ENCODE measurements at regions not wholly inside any gene's neighbourhood (a gene's known extent, or its start where the extent isn't known, plus 50 kb on each side); places are given as distances from the start of the nearest gene placed in this dataset.

GRCh38 chr2:30358351-30358750, 88.7 kb upstream of the LCLAT1 start:
- Histone ChIP-seq H3K4me1 (ENCODE audit: control insufficient read depth, insufficient read depth, low read length) (peaks cover 59% of the 10 kb centered on the region), H3K27me3 (replicated peaks; ENCODE audit: control insufficient read depth, insufficient read depth, low read length) (no peaks in the 10 kb centered on the region), H3K4me3 (ENCODE audit: low read length) (no peak overlapping the region), H3K9me3 (ENCODE audit: control insufficient read depth, low read length) (no peaks in the 10 kb centered on the region), H3K36me3 (ENCODE audit: control insufficient read depth, insufficient read depth, low read length, severe bottlenecking) (no peaks in the 10 kb centered on the region), H3K9ac (ENCODE audit: low read length) (no peak overlapping the region)
- DNase-seq (ENCODE audit: low read depth), result no peak

GRCh38 chr2:30358842-30359241, 88.2 kb upstream of the LCLAT1 start:
- DNase-seq (ENCODE audit: low read depth), result no peak
- H3K36me3 ChIP-seq (ENCODE audit: control insufficient read depth, insufficient read depth, low read length, severe bottlenecking), result no peaks in the 10 kb centered on the region
- H3K9me3 ChIP-seq (ENCODE audit: control insufficient read depth, low read length), result no peaks in the 10 kb centered on the region
- no peak overlapping the region for H3K9ac ChIP-seq (ENCODE audit: low read length)
- H3K4me1 ChIP-seq (ENCODE audit: control insufficient read depth, insufficient read depth, low read length), result peaks cover 63% of the 10 kb centered on the region
- no peak overlapping the region for H3K4me3 ChIP-seq (ENCODE audit: low read length)
- no peaks in the 10 kb centered on the region for H3K27me3 ChIP-seq (replicated peaks; ENCODE audit: control insufficient read depth, insufficient read depth, low read length)

GRCh38 chr2:30359644-30360167, 87.3 kb upstream of the LCLAT1 start:
- no peaks in the 10 kb centered on the region for H3K36me3 ChIP-seq (ENCODE audit: control insufficient read depth, insufficient read depth, low read length, severe bottlenecking)
- no peak overlapping the region for H3K4me3 ChIP-seq (ENCODE audit: low read length)
- no peaks in the 10 kb centered on the region for H3K27me3 ChIP-seq (replicated peaks; ENCODE audit: control insufficient read depth, insufficient read depth, low read length)
- peaks cover 58% of the 10 kb centered on the region for H3K4me1 ChIP-seq (ENCODE audit: control insufficient read depth, insufficient read depth, low read length)
- no peaks in the 10 kb centered on the region for H3K9me3 ChIP-seq (ENCODE audit: control insufficient read depth, low read length)
- H3K9ac ChIP-seq (ENCODE audit: low read length), result peak overlapping the region; percentile 56
- DNase-seq (ENCODE audit: low read depth), result no peak

GRCh38 chr2:30361751-30362394, 85.2 kb upstream of the LCLAT1 start:
- no peaks in the 10 kb centered on the region for H3K36me3 ChIP-seq (ENCODE audit: control insufficient read depth, insufficient read depth, low read length, severe bottlenecking)
- H3K4me1 ChIP-seq (ENCODE audit: control insufficient read depth, insufficient read depth, low read length), result peaks cover 39% of the 10 kb centered on the region
- DNase-seq (ENCODE audit: low read depth), result peak; percentile 41

GRCh38 chr2:30362468-30363081, 84.5 kb upstream of the LCLAT1 start:
- no peaks in the 10 kb centered on the region for H3K27me3 ChIP-seq (replicated peaks; ENCODE audit: control insufficient read depth, insufficient read depth, low read length)
- H3K9ac ChIP-seq (ENCODE audit: low read length), result peak overlapping the region; percentile 68
- H3K9me3 ChIP-seq (ENCODE audit: control insufficient read depth, low read length), result no peaks in the 10 kb centered on the region
- H3K36me3 ChIP-seq (ENCODE audit: control insufficient read depth, insufficient read depth, low read length, severe bottlenecking), result no peaks in the 10 kb centered on the region
- DNase-seq (ENCODE audit: low read depth), result peak; percentile 72
- no peak overlapping the region for H3K4me3 ChIP-seq (ENCODE audit: low read length)
- H3K4me1 ChIP-seq (ENCODE audit: control insufficient read depth, insufficient read depth, low read length), result peaks cover 42% of the 10 kb centered on the region

More at GRCh38 chr2:30361751-30362394, 85.2 kb upstream of the LCLAT1 start:
- H3K27me3 ChIP-seq (replicated peaks; ENCODE audit: control insufficient read depth, insufficient read depth, low read length), result no peaks in the 10 kb centered on the region
- peak overlapping the region; percentile 68 for H3K9ac ChIP-seq (ENCODE audit: low read length)
- H3K9me3 ChIP-seq (ENCODE audit: control insufficient read depth, low read length), result no peaks in the 10 kb centered on the region
- H3K4me3 ChIP-seq (ENCODE audit: low read length), result no peak overlapping the region

GRCh38 chr2:30363406-30363805, 83.6 kb upstream of the LCLAT1 start:
- no peak for DNase-seq (ENCODE audit: low read depth)
- Histone ChIP-seq H3K4me1 (ENCODE audit: control insufficient read depth, insufficient read depth, low read length) (peaks cover 49% of the 10 kb centered on the region), H3K9me3 (ENCODE audit: control insufficient read depth, low read length) (no peaks in the 10 kb centered on the region), H3K27me3 (replicated peaks; ENCODE audit: control insufficient read depth, insufficient read depth, low read length) (no peaks in the 10 kb centered on the region), H3K9ac (ENCODE audit: low read length) (peak overlapping the region; percentile 47), H3K36me3 (ENCODE audit: control insufficient read depth, insufficient read depth, low read length, severe bottlenecking) (no peaks in the 10 kb centered on the region), H3K4me3 (ENCODE audit: low read length) (no peak overlapping the region)

GRCh38 chr2:30365201-30365600, 81.8 kb upstream of the LCLAT1 start:
- DNase-seq (ENCODE audit: low read depth), result no peak
- Histone ChIP-seq H3K4me1 (ENCODE audit: control insufficient read depth, insufficient read depth, low read length) (peaks cover 42% of the 10 kb centered on the region), H3K36me3 (ENCODE audit: control insufficient read depth, insufficient read depth, low read length, severe bottlenecking) (no peaks in the 10 kb centered on the region), H3K9ac (ENCODE audit: low read length) (no peak overlapping the region), H3K27me3 (replicated peaks; ENCODE audit: control insufficient read depth, insufficient read depth, low read length) (no peaks in the 10 kb centered on the region), H3K4me3 (ENCODE audit: low read length) (no peak overlapping the region), H3K9me3 (ENCODE audit: control insufficient read depth, low read length) (no peaks in the 10 kb centered on the region)

GRCh38 chr2:30366199-30366691, 80.8 kb upstream of the LCLAT1 start:
- Histone ChIP-seq H3K4me3 (ENCODE audit: low read length) (no peak overlapping the region), H3K36me3 (ENCODE audit: control insufficient read depth, insufficient read depth, low read length, severe bottlenecking) (no peaks in the 10 kb centered on the region), H3K27me3 (replicated peaks; ENCODE audit: control insufficient read depth, insufficient read depth, low read length) (no peaks in the 10 kb centered on the region), H3K4me1 (ENCODE audit: control insufficient read depth, insufficient read depth, low read length) (peaks cover 39% of the 10 kb centered on the region), H3K9ac (ENCODE audit: low read length) (no peak overlapping the region), H3K9me3 (ENCODE audit: control insufficient read depth, low read length) (no peaks in the 10 kb centered on the region)
- peak; percentile 14 for DNase-seq (ENCODE audit: low read depth)

- Histone ChIP-seq H3K36me3 (ENCODE audit: control insufficient read depth, insufficient read depth, low read length, severe bottlenecking) (no peaks in the 10 kb centered on the region), H3K27me3 (replicated peaks; ENCODE audit: control insufficient read depth, insufficient read depth, low read length) (no peaks in the 10 kb centered on the region), H3K9ac (ENCODE audit: low read length) (peak overlapping the region; percentile 24), H3K4me1 (ENCODE audit: control insufficient read depth, insufficient read depth, low read length) (peaks cover 40% of the 10 kb centered on the region), H3K9me3 (ENCODE audit: control insufficient read depth, low read length) (no peaks in the 10 kb centered on the region), H3K4me3 (ENCODE audit: low read length) (no peak overlapping the region)
- no peak for DNase-seq (ENCODE audit: low read depth)
These were observed 79.6 kb upstream of the LCLAT1 start for GRCh38 chr2:30367232-30368070.

- H3K4me3 ChIP-seq (ENCODE audit: low read length), result no peak overlapping the region
- peak overlapping the region; percentile 24 for H3K9ac ChIP-seq (ENCODE audit: low read length)
- no peaks in the 10 kb centered on the region for H3K9me3 ChIP-seq (ENCODE audit: control insufficient read depth, low read length)
- peak; percentile 24 for DNase-seq (ENCODE audit: low read depth)
- H3K27me3 ChIP-seq (replicated peaks; ENCODE audit: control insufficient read depth, insufficient read depth, low read length), result no peaks in the 10 kb centered on the region
- no peaks in the 10 kb centered on the region for H3K36me3 ChIP-seq (ENCODE audit: control insufficient read depth, insufficient read depth, low read length, severe bottlenecking)
- H3K4me1 ChIP-seq (ENCODE audit: control insufficient read depth, insufficient read depth, low read length), result peaks cover 38% of the 10 kb centered on the region
These were observed 78.8 kb upstream of the LCLAT1 start for GRCh38 chr2:30368258-30368657.
